ENCODE measurements at regions not wholly inside any gene's neighbourhood (a gene's known extent, or its start where the extent isn't known, plus 50 kb on each side); places are given as distances from the start of the nearest gene placed in this dataset.

DNA sequence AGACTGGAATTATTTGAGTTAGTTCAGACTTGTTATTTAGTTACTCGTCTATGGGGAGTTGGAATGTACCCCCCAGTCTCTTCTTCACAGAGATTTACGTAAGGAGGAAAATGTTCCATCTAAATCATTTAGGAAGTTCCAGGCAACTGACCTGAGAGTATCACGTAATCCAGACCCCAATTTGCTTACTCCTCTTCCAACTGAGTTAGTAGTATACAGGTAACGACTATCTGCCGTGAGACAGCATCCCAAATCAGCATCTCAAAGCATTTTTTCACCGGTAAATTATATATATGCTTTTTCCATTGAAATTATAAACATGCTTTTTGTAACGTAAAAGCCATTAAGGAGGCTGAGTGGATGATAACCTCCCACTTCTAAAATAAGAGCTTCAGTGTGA, 214.3 kb upstream of the WSB1 start:
- TF ChIP-seq CTCF (conservative IDR thresholded peaks at IDR 0.05; ENCODE audit: low read length) (no peak), EZH2phosphoT487 (IDR thresholded peaks at IDR 0.05; ENCODE audit: borderline replicate concordance) (no peak)
